Stimulated activated CD4-positive, alpha-beta T cell treated with anti-CD3 and anti-CD28 coated beads, Interleukin-1b, Interleukin-23, amount 100 ng/mL, for 24 hours (primary cell): ENCODE measurements at regions not wholly inside any gene's neighbourhood (a gene's known extent, or its start where the extent isn't known, plus 50 kb on each side); places are given as distances from the start of the nearest gene placed in this dataset.

Experiments
- DNase-seq, 4 experiments: peaks; one replicate each; pipeline ENCODE4 v3.0.0-alpha.2; 2020; ENCODE audit warnings: low read depth in 4 of 4, low spot score in 1 of 4

GRCh38 chr2:14363137-14363536 lies 269.4 kb upstream of the LRATD1 start:
- DNase-seq = no peak

- DNase-seq = no peak
These were observed 268.5 kb upstream of the LRATD1 start for GRCh38 chr2:14363976-14364375.

- DNase-seq = no peak
These were observed 268.0 kb upstream of the LRATD1 start for GRCh38 chr2:14364471-14364870.

- no peak for DNase-seq
These were observed 247.5 kb upstream of the LRATD1 start for GRCh38 chr2:14385043-14385442.

GRCh38 chr2:14387332-14387731 lies 245.2 kb upstream of the LRATD1 start:
- DNase-seq = no peak

GRCh38 chr2:14388724-14389123 lies 243.8 kb upstream of the LRATD1 start:
- DNase-seq = no peak

GRCh38 chr2:14396533-14397083 lies 235.9 kb upstream of the LRATD1 start:
- DNase-seq = no peak

- DNase-seq = no peak
These were observed 233.9 kb upstream of the LRATD1 start for GRCh38 chr2:14398641-14399040.

- DNase-seq = no peak
These were observed 230.6 kb upstream of the LRATD1 start for GRCh38 chr2:14401873-14402272.

- no peak for DNase-seq
These were observed 223.8 kb upstream of the LRATD1 start for GRCh38 chr2:14408695-14409094.

GRCh38 chr2:14417551-14417950 lies 215.0 kb upstream of the LRATD1 start:
- no peak for DNase-seq

- no peak for DNase-seq
These were observed 214.4 kb upstream of the LRATD1 start for GRCh38 chr2:14418115-14418514.

GRCh38 chr2:14420851-14421250 lies 211.7 kb upstream of the LRATD1 start:
- no peak for DNase-seq

GRCh38 chr2:14422426-14422825 lies 210.1 kb upstream of the LRATD1 start:
- DNase-seq = no peak

GRCh38 chr2:14423145-14423906 lies 209.2 kb upstream of the LRATD1 start:
- no peak for DNase-seq

- no peak for DNase-seq
These were observed 207.8 kb upstream of the LRATD1 start for GRCh38 chr2:14424478-14425390.

GRCh38 chr2:14425869-14426268 lies 206.6 kb upstream of the LRATD1 start:
- DNase-seq = no peak

- DNase-seq = no peak
These were observed 204.5 kb upstream of the LRATD1 start for GRCh38 chr2:14428056-14428455.

- no peak for DNase-seq
These were observed 198.5 kb upstream of the LRATD1 start for GRCh38 chr2:14433946-14434495.

GRCh38 chr2:14445670-14446069 lies 186.8 kb upstream of the LRATD1 start:
- DNase-seq = no peak

GRCh38 chr2:14448340-14448739 lies 184.2 kb upstream of the LRATD1 start:
- no peak for DNase-seq

- no peak for DNase-seq
These were observed 181.2 kb upstream of the LRATD1 start for GRCh38 chr2:14451312-14451711.
